ENCODE measurements at regions not wholly inside any gene's neighbourhood (a gene's known extent, or its start where the extent isn't known, plus 50 kb on each side); places are given as distances from the start of the nearest gene placed in this dataset.
"Not testable (repeated sequence)": the region's sequence is repeated elsewhere in the genome, so short reads cannot be mapped to it uniquely, and the experiment has no call there.

DNA sequence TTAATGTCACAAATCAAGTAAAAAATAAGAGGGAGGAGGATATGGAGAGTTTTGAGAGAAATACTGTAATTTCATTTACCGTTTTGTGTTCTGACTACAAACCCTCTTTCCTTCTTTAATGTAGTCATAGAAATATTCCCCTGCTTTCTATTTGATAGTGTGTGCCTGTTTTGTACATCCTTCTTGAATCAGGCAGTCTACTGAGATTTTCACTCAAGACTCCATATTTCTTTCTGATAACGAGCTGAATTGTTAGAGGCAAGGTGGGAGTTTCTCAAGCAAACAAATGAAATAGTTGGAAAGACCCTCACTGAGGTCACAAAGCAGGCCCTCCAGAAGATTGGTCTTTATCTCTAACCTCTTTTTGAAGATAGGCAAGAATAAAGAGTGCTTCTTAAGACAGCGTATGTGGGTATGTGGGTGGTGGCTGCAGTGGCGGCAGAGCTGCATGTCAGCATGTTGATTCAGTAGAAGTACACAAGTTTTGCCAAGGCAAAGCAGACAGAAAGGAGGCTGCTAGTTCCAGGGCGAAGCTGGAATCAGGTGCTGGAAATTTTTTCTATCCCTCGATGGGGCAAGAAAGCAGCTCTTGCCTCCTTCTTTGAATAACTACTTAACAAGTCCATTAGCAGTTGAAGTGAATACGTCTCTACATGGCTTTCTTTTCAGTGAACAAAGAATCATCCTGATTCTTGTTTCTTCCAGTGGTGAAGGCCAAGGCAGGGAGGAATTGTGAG lies 164.2 kb downstream of the FAM76B start:
- DNase-seq = no peak
- ATAC-seq = no peak
- WGBS (ENCODE audit: insufficient coverage, low coverage, low lambda C conversion rate, missing lambda C conversion rate) = 77% methylated on average over 7 of the region's 7 CpGs

DNA sequence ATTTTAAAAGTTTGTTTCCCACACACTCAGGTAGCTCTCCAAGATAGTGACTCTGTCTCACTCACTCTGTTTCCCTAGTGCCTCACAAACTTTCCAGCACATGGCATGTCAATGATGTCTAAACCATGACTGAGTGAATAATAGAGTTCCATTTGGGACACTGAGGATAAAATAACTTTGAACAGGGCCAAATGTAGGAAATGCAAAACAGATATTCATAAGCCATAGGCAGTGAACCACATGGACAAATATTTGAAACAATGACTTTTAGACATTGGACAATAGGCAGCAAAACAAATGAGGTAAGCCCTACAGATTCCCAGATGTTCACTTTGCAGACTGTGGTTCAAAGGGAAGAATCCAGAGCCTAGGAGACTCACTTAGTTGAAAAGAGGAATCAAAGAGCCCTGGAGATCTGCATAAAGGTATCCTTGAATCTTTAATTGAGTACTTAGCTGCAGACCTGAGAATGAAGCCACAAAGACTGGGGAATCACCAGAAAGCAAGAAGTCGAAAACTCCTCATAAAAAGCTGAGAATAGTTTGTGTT lies 173.3 kb downstream of the FAM76B start:
- TF ChIP-seq POLR2A (IDR thresholded peaks at IDR 0.05) = no peak
- TF ChIP-seq, protein P1, sequence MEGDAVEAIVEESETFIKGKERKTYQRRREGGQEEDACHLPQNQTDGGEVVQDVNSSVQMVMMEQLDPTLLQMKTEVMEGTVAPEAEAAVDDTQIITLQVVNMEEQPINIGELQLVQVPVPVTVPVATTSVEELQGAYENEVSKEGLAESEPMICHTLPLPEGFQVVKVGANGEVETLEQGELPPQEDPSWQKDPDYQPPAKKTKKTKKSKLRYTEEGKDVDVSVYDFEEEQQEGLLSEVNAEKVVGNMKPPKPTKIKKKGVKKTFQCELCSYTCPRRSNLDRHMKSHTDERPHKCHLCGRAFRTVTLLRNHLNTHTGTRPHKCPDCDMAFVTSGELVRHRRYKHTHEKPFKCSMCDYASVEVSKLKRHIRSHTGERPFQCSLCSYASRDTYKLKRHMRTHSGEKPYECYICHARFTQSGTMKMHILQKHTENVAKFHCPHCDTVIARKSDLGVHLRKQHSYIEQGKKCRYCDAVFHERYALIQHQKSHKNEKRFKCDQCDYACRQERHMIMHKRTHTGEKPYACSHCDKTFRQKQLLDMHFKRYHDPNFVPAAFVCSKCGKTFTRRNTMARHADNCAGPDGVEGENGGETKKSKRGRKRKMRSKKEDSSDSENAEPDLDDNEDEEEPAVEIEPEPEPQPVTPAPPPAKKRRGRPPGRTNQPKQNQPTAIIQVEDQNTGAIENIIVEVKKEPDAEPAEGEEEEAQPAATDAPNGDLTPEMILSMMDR (IDR thresholded peaks at IDR 0.05) = no peak
- ATAC-seq (no peak), DNase-seq (no peak)
- no peak overlapping the region for H3K27ac ChIP-seq
- no peaks in the 10 kb centered on the region for H3K36me3 ChIP-seq
- no peaks in the 10 kb centered on the region for H3K27me3 ChIP-seq
- H3K4me1 ChIP-seq = peaks cover 0 to 11% (median 3%) of the 10 kb centered on the region in 4 donors
- H3K4me3 ChIP-seq = no peak overlapping the region
- no peaks in the 10 kb centered on the region for H3K9me3 ChIP-seq
- WGBS (ENCODE audit: insufficient coverage, low coverage, low lambda C conversion rate, missing lambda C conversion rate) = 90% methylated on average over 1 of the region's 1 CpG
- intact Hi-C loops (cut with DNase I) = no loop called here

More for the DNA sequence above, 164.2 kb downstream of the FAM76B start:
- Histone ChIP-seq H3K4me1 (no peaks in the 10 kb centered on the region), H3K4me3 (no peak overlapping the region), H3K27ac (no peak overlapping the region), H3K36me3 (no peaks in the 10 kb centered on the region), H3K9me3 (no peaks in the 10 kb centered on the region), H3K27me3 (no peaks in the 10 kb centered on the region)
- no peak for TF ChIP-seq POLR2A (IDR thresholded peaks at IDR 0.05)
- TF ChIP-seq, protein P1 (IDR thresholded peaks at IDR 0.05) = no peak
- intact Hi-C loops (cut with DNase I) = no loop called here

DNA sequence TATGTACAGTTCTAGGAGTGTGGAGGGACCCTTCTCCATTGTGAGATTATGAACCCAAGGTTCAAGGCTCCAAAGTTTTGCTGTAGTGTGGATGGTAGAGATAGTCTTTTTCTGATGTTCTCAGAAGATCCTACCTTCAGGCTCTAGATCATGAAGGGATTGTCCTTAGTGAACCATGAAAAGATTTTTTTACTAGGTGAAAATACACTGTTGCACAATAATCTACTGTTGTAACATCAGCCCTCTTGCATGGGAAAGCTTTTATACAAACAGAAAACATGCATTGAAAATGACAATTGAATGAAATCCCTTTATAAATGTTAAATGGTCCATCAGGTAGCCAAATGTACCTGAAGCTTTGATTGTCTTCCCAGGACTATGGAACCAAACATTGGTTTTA lies 177.8 kb downstream of the FAM76B start:
- no peaks in the 10 kb centered on the region for H3K36me3 ChIP-seq
- no peak overlapping the region for H3K4me3 ChIP-seq
- no peak overlapping the region for H3K27ac ChIP-seq
- no peak for TF ChIP-seq POLR2A (IDR thresholded peaks at IDR 0.05)
- TF ChIP-seq, protein P1 (IDR thresholded peaks at IDR 0.05) = no peak
- peaks cover 0 to 11% (median 3%) of the 10 kb centered on the region in 4 donors for H3K4me1 ChIP-seq
- intact Hi-C loops (cut with DNase I) = no loop called here
- peak; percentile 32 to 77 (median 52) for ATAC-seq
- H3K9me3 ChIP-seq = no peaks in the 10 kb centered on the region
- no peak for DNase-seq
- H3K27me3 ChIP-seq = no peaks in the 10 kb centered on the region

DNA sequence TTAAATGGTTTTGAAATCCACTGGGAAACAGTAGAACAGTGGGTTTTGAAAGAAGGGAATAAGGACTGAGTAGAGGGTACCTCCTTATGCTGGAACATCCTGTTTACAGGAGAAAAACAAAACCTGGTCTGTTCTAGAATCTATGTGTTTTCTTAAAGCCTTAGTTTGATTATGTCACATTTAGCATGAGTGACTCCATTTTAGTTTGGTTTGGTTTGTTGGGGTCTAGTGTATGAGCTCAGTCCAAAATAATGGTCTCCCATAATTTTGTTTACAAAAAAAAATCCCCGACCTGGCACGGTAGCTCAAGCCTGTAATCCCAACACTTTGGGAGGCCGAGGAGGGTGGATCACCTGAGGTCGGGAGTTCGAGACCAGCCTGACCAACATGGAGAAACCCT lies 179.4 kb downstream of the FAM76B start:
- intact Hi-C loops (cut with DNase I); H3K4me3 ChIP-seq; H3K9me3 ChIP-seq; DNase-seq; ATAC-seq; H3K36me3 ChIP-seq; H3K27ac ChIP-seq; H3K27me3 ChIP-seq: not testable (repeated sequence)
- 93% methylated on average over 3 of the region's 5 CpGs for WGBS (ENCODE audit: insufficient coverage, low coverage, low lambda C conversion rate, missing lambda C conversion rate)
- peaks cover 0 to 11% (median 3%) of the 10 kb centered on the region in 4 donors for H3K4me1 ChIP-seq

DNA sequence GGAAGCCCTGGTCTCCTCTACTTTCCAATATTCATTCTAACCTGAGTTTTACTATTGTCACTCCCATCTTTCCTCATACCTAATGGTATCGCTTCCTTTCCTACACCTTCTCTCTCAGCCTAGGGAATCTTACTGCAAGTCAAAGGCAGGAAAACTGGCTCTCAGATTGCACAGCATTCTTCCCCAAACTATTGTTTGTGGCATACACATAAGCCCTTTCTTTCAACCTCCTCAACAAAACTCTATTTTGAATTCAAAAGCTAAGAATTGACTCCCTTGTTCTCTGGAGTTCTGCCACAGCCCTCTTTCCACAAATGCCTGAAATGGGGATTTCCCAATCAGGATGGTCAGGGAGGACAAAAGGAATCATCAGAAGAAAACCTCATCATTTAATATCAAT lies 181.5 kb downstream of the FAM76B start:
- DNase-seq (no peak), ATAC-seq (no peak)
- H3K4me1 ChIP-seq = peaks cover 0 to 11% (median 3%) of the 10 kb centered on the region in 4 donors
- intact Hi-C loops (cut with DNase I) = no loop called here
- no peak overlapping the region for H3K27ac ChIP-seq
- H3K9me3 ChIP-seq = no peaks in the 10 kb centered on the region
- H3K27me3 ChIP-seq = no peaks in the 10 kb centered on the region
- 82% methylated on average over 1 of the region's 1 CpG for WGBS (ENCODE audit: insufficient coverage, low coverage, low lambda C conversion rate, missing lambda C conversion rate)
- TF ChIP-seq, protein P1 (IDR thresholded peaks at IDR 0.05) = no peak
- TF ChIP-seq POLR2A (IDR thresholded peaks at IDR 0.05) = no peak
- H3K36me3 ChIP-seq = no peaks in the 10 kb centered on the region
- H3K4me3 ChIP-seq = no peak overlapping the region

Data from right lobe of liver (tissue), 6 donors.